BLaER1 treated with 17β-estradiol and CSF1 and Interleukin-3, amounts not matched to agents 10 nM and 100 nM (cell line): ENCODE measurements at regions not wholly inside any gene's neighbourhood (a gene's known extent, or its start where the extent isn't known, plus 50 kb on each side); places are given as distances from the start of the nearest gene placed in this dataset.

Experiments
- H3K27ac ChIP-seq, 11 experiments: shearing (Covaris generic); formaldehyde crosslinking; 2 replicates each; pipeline ENCODE4 v1.8.1; 2022
- H3K27me3 ChIP-seq, 11 experiments: shearing (Covaris generic); formaldehyde crosslinking; 2 replicates each; pipeline ENCODE4 v1.8.1; 2022
- H3K36me3 ChIP-seq, 11 experiments: shearing (Covaris generic); formaldehyde crosslinking; 2 replicates each; pipeline ENCODE4 v1.8.1; 2022
- H3K4me1 ChIP-seq, 10 experiments: shearing (Covaris generic); formaldehyde crosslinking; 2 replicates each; pipeline ENCODE4 v1.8.1; 2022
- H3K4me2 ChIP-seq, 11 experiments: shearing (Covaris generic); formaldehyde crosslinking; 2 replicates each; pipeline ENCODE4 v1.8.1; 2022
- H3K4me3 ChIP-seq, 10 experiments: shearing (Covaris generic); formaldehyde crosslinking; 2 replicates each; pipeline ENCODE4 v1.8.1; 2022
- H3K9ac ChIP-seq, 11 experiments: shearing (Covaris generic); formaldehyde crosslinking; 2 replicates each; pipeline ENCODE4 v1.8.1; 2022
- H3K9me3 ChIP-seq, 11 experiments: shearing (Covaris generic); formaldehyde crosslinking; replicated peaks in 1 of 11; 2 replicates each; pipeline ENCODE4 v1.8.1; 2022
- H4K20me1 ChIP-seq, 11 experiments: shearing (Covaris generic); formaldehyde crosslinking; 2 replicates each; pipeline ENCODE4 v1.8.1; 2022
- Cebpa-rat ChIP-seq, 11 experiments: shearing (Covaris generic); IDR thresholded peaks; 2 replicates each; pipeline ENCODE4 v1.8.1; 2022

DNA sequence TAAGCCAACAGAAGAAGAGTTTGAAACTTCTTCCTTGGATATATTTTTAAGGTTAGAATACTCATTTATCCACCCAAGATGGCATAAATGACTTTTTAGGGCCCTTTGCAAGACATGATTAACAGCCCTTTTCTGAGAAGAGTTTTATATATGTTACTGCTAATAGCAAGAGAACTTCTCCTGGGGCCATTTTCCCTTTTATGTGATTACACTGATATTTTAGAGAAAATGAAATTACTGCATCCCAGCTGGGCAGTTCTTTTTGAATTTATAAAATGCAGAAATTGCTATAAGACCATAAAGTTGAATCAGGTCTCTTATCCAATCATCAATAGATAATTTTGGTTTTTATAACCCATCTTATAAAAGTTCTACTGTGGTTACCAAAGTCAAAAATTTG is 161.3 kb upstream of the RFX3 start:
- no peaks in the 10 kb centered on the region for H3K27me3 ChIP-seq
- no peaks in the 10 kb centered on the region for H3K4me1 ChIP-seq
- no peak overlapping the region for H3K4me3 ChIP-seq
- no peaks in the 10 kb centered on the region for H4K20me1 ChIP-seq
- no peaks in the 10 kb centered on the region for H3K36me3 ChIP-seq
- H3K9ac ChIP-seq = no peak overlapping the region
- no peak for TF ChIP-seq Cebpa-rat (IDR thresholded peaks at IDR 0.05)
- no peak overlapping the region for H3K27ac ChIP-seq
- no peak overlapping the region for H3K4me2 ChIP-seq
- H3K9me3 ChIP-seq = no peaks in the 10 kb centered on the region

DNA sequence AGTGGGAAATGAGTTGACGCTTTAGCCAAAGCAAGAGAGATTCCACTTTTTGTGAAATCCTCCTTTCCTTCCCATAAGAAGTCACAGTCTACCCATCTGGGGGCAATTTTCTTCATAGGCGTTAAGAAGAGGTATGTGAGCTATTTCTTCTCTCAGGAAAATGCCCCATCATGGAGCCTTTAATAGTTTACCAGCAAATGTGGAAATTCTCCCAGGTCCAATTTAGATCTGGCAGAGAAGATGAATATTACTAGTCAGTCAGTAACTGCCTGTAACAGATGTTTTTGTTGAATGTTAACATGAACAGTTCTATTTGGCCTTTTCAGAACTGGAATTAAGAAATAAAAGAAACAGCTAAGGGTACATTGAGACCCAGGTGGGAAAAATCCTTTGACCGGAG is 156.4 kb upstream of the RFX3 start:
- Histone ChIP-seq H3K9ac (no peak overlapping the region), H3K27ac (no peak overlapping the region), H3K9me3 (no peaks in the 10 kb centered on the region), H4K20me1 (no peaks in the 10 kb centered on the region), H3K4me1 (no peaks in the 10 kb centered on the region), H3K4me2 (no peak overlapping the region), H3K27me3 (no peaks in the 10 kb centered on the region), H3K36me3 (no peaks in the 10 kb centered on the region), H3K4me3 (no peak overlapping the region)
- TF ChIP-seq Cebpa-rat (IDR thresholded peaks at IDR 0.05) = no peak

DNA sequence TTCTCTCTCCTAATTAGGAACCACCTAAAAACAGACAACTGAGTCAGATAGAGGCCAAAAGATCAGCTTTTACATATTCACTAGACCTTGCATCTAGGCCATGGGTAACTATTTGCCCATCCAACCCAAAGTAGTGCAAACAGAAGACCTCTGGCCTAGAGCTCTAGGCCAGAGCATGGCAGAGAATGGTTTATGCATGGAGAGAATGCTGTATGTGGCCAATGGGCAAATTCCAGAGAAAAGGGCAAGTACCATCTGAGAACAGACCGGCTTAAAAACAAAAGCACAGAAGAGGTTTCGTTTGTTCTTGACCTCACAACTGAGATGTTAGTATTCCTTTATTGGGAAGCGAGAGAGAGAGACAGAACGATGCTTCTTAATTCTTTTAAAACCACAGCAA is 151.7 kb upstream of the RFX3 start:
- Histone ChIP-seq H4K20me1 (no peaks in the 10 kb centered on the region), H3K4me3 (no peak overlapping the region), H3K36me3 (no peaks in the 10 kb centered on the region), H3K27ac (no peak overlapping the region), H3K9ac (no peak overlapping the region), H3K27me3 (no peaks in the 10 kb centered on the region), H3K4me2 (no peak overlapping the region), H3K4me1 (no peaks in the 10 kb centered on the region), H3K9me3 (no peaks in the 10 kb centered on the region)
- TF ChIP-seq Cebpa-rat (IDR thresholded peaks at IDR 0.05) = no peak

DNA sequence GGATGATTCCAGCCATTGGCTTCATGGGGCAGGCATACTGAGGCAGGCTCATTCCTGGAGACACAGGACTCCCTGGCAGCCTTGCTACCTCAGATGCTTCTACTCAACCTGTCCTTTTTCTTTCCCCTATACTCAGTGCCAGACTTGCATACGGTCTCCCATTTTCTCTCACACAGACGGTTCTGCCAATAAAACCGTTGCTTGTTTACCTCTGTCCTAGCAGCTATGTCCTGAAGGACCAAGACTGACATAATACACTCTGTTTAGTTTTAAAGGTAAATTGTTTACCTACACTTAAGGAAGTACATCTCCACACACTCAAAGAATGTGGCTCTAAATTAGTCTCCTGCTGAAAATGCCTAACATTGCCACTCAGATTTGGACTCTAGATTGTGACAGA is 151.0 kb upstream of the RFX3 start:
- no peak overlapping the region for H3K4me2 ChIP-seq
- no peak overlapping the region for H3K27ac ChIP-seq
- H3K9ac ChIP-seq = no peak overlapping the region
- no peaks in the 10 kb centered on the region for H3K27me3 ChIP-seq
- no peaks in the 10 kb centered on the region for H3K4me1 ChIP-seq
- no peak for TF ChIP-seq Cebpa-rat (IDR thresholded peaks at IDR 0.05)
- H3K36me3 ChIP-seq = no peaks in the 10 kb centered on the region
- H4K20me1 ChIP-seq = no peaks in the 10 kb centered on the region
- H3K9me3 ChIP-seq = no peaks in the 10 kb centered on the region
- no peak overlapping the region for H3K4me3 ChIP-seq

DNA sequence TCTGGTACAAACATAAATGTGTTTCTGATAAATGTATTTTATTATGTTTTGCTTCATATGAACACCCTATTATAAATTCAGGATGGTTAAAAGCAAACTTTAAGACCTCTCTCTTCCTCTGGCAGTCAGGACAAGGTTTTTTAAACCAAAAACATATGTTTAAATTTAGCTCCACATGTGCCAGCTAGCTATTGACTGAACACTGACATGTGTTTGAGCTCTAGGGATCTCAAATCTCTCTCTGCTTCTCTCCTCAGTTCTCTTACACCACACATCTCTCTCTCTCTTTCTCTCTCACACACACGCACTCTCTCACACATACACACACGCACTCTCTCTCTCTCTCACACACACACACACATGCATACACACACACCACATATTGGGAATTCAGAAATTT is 150.1 kb upstream of the RFX3 start:
- no peak overlapping the region for H3K27ac ChIP-seq
- no peaks in the 10 kb centered on the region for H3K9me3 ChIP-seq
- no peaks in the 10 kb centered on the region for H4K20me1 ChIP-seq
- H3K4me2 ChIP-seq = no peak overlapping the region
- no peaks in the 10 kb centered on the region for H3K4me1 ChIP-seq
- no peaks in the 10 kb centered on the region for H3K27me3 ChIP-seq
- no peak overlapping the region for H3K4me3 ChIP-seq
- TF ChIP-seq Cebpa-rat (IDR thresholded peaks at IDR 0.05) = no peak
- H3K36me3 ChIP-seq = no peaks in the 10 kb centered on the region
- no peak overlapping the region for H3K9ac ChIP-seq

DNA sequence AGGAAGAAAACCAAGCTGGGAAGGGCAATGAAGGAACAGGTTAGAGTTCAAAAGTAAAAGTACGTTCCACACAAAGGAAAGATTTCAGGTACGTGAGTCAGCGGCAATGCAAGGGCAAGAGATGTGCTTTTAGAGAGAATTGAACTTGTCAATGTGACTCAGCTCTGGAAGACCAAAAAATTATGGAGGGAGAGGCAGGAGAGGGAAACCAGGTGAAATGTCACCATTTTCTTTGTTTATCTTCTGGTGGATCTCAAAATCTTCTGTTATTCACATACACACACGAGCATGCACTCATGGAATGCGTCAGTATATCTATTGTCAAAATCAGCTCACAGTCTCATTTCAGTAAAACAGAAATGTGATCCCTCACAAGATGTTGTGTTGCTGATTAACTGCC is 148.8 kb upstream of the RFX3 start:
- no peaks in the 10 kb centered on the region for H3K36me3 ChIP-seq
- no peaks in the 10 kb centered on the region for H4K20me1 ChIP-seq
- H3K4me3 ChIP-seq = no peak overlapping the region
- H3K9ac ChIP-seq = no peak overlapping the region
- H3K4me1 ChIP-seq = no peaks in the 10 kb centered on the region
- H3K4me2 ChIP-seq = no peak overlapping the region
- H3K9me3 ChIP-seq = no peaks in the 10 kb centered on the region
- H3K27ac ChIP-seq = no peak overlapping the region
- no peak for TF ChIP-seq Cebpa-rat (IDR thresholded peaks at IDR 0.05)
- H3K27me3 ChIP-seq = no peaks in the 10 kb centered on the region

DNA sequence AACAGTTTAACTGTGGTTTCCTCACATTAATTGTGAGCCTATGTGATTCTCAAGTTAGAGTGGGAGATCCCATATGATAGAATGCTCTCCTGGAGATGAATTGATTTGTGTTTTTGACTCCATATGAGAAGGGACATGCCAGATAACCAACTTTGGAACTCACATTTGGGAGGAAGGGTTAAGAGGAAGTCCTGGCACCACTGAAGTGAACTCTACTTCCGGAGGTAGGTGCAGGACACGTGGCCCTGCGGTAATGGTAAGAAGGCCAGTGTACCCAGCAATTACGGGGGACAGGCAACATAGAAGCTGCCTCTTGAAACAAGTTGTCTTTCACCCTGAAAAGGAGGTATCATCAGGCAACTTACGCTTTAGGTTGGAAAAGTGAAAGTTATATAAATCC is 146.6 kb upstream of the RFX3 start:
- no peak for TF ChIP-seq Cebpa-rat (IDR thresholded peaks at IDR 0.05)
- Histone ChIP-seq H3K9ac (no peak overlapping the region), H3K4me1 (no peaks in the 10 kb centered on the region), H3K4me2 (no peak overlapping the region), H3K9me3 (no peaks in the 10 kb centered on the region), H3K4me3 (no peak overlapping the region), H4K20me1 (no peaks in the 10 kb centered on the region), H3K27me3 (no peaks in the 10 kb centered on the region), H3K27ac (no peak overlapping the region), H3K36me3 (no peaks in the 10 kb centered on the region)

DNA sequence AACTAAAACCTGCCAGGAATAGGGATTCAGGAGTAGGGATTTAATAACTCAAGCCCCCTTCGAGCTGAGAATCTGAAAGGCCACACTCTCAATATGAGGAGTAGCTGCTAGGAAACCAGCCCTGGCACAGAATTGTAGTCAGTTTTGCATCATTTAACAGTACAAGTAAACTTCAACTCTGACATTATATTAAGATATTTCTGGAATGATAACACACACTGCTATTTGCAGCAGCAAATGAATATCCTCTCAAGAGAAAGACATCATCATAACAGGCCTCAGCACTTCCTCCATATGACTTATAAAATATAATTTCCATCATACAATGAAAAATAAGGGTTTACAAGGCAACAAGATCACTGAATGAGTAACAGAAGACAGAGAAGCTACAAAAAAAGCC is 138.2 kb upstream of the RFX3 start:
- H3K9ac ChIP-seq = no peak overlapping the region
- no peak overlapping the region for H3K4me2 ChIP-seq
- TF ChIP-seq Cebpa-rat (IDR thresholded peaks at IDR 0.05) = no peak
- H3K27me3 ChIP-seq = no peaks in the 10 kb centered on the region
- H3K4me1 ChIP-seq = no peaks in the 10 kb centered on the region
- H4K20me1 ChIP-seq = no peaks in the 10 kb centered on the region
- H3K27ac ChIP-seq = no peak overlapping the region
- H3K9me3 ChIP-seq = no peaks in the 10 kb centered on the region
- H3K36me3 ChIP-seq = no peaks in the 10 kb centered on the region
- H3K4me3 ChIP-seq = no peak overlapping the region

DNA sequence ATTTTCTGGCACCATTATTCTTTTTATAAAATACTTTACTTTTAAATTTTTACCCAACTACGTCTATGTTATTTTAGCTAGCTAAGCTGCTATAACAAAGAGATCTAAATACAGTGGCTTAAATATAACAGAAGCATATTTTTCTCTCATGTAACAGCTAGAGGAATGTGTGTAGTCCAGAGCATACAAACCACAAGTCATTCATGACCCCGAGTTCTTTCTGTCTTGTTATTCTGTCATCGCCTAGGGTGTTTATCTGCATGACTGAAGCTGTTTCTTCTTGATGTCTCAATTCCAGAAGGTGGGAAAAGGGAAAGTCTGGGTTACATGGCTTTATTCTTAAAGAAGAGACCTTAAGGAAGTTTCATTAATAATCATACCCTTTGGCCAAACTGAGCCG is 136.9 kb upstream of the RFX3 start:
- no peaks in the 10 kb centered on the region for H4K20me1 ChIP-seq
- H3K9ac ChIP-seq = no peak overlapping the region
- no peaks in the 10 kb centered on the region for H3K4me1 ChIP-seq
- H3K4me2 ChIP-seq = no peak overlapping the region
- H3K4me3 ChIP-seq = no peak overlapping the region
- no peaks in the 10 kb centered on the region for H3K36me3 ChIP-seq
- H3K27me3 ChIP-seq = no peaks in the 10 kb centered on the region
- TF ChIP-seq Cebpa-rat (IDR thresholded peaks at IDR 0.05) = no peak
- no peak overlapping the region for H3K27ac ChIP-seq
- no peaks in the 10 kb centered on the region for H3K9me3 ChIP-seq

DNA sequence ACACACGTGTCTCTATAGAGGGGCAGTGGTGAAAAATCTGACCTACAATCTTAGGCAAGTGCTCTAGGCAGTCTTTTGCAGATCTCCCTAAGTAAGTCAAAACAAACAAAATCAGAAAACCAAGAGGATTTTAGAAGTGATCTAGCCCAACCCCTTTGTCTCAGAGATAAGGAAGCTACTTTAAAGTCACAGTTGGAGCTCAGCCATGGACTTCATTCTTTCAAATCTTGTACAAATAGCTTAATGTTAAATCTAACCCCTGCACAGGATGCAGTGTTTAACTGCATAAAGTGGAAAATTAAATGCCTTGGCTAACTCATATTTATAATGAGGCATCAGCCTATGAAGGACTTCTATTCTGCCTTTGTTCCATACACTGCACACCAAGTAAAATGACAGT is 135.1 kb upstream of the RFX3 start:
- Histone ChIP-seq H3K4me1 (no peaks in the 10 kb centered on the region), H3K27ac (no peak overlapping the region), H3K4me3 (no peak overlapping the region), H3K4me2 (no peak overlapping the region), H3K36me3 (no peaks in the 10 kb centered on the region), H3K9ac (no peak overlapping the region), H3K27me3 (no peaks in the 10 kb centered on the region), H4K20me1 (no peaks in the 10 kb centered on the region), H3K9me3 (no peaks in the 10 kb centered on the region)
- TF ChIP-seq Cebpa-rat (IDR thresholded peaks at IDR 0.05) = no peak

DNA sequence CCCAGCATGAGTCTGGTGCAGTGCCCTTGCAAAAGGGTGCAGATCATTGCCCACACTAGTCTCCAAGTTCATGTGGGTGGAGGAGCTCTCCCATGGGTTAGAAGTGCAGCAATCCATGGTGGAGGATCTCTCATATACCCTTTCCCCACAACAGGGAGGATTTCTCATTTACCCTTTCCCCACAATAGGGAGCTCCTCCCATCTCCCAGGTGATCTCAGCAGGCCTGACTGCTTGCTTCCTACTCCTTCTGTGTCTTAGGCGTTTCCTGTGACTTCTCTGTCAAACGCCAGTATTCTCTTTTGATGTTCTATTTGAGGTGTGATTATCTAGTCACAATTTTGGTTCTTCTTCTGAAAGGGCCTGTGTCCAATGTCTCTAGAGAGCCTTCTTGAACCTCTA is 133.8 kb upstream of the RFX3 start:
- no peak overlapping the region for H3K9ac ChIP-seq
- H3K27me3 ChIP-seq = no peaks in the 10 kb centered on the region
- H3K9me3 ChIP-seq = no peaks in the 10 kb centered on the region
- H3K4me3 ChIP-seq = no peak overlapping the region
- no peaks in the 10 kb centered on the region for H3K36me3 ChIP-seq
- no peak overlapping the region for H3K4me2 ChIP-seq
- no peak overlapping the region for H3K27ac ChIP-seq
- no peak for TF ChIP-seq Cebpa-rat (IDR thresholded peaks at IDR 0.05)
- no peaks in the 10 kb centered on the region for H4K20me1 ChIP-seq
- no peaks in the 10 kb centered on the region for H3K4me1 ChIP-seq
